ENCODE measurements at regions not wholly inside any gene's neighbourhood (a gene's known extent, or its start where the extent isn't known, plus 50 kb on each side); places are given as distances from the start of the nearest gene placed in this dataset.

DNA sequence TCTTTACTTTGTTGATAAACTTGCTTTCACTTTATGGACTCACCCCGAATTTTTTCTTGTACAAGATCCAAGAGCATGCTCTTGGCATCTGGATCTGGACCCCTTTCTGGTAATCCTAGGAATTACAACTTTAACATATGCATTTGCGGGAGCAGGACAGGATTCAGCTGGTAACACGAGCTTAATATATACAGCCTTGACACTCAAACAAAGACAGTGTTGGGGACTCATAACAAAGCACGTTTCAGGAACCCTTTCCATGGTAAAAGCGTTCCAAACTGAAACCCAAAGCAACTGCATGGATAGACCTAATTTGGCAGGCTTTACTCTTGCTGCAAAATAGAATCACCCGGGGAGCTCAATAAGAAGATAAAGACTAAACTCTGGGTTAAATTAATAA lies 349.7 kb upstream of the AMELY start:
- no peak for DNase-seq (ENCODE audit: low read depth in 2 of 2)

- DNase-seq (ENCODE audit: low read depth in 2 of 2) = no peak
Observed at GRCh38 chrY:7240101-7240500, 328.5 kb upstream of the AMELY start.

DNA sequence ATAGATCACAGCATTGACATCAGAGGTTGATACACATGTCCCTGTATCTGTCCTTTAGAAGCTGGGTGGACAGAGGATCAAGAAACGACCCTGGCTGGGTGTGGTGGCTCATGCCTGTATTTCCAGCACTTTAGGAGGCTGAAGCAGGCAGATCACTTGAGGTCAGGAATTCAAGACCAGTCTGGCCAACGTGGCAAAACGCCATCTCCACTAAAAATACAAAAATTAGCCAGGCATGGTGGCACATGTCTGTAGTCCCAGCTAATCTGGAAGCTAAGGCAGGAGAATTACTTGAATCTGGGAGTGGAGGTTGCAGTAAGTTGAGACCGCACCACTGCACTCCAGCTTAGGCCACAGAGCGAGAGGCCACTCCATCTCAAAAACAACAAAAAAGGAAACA lies 300.4 kb upstream of the AMELY start:
- DNase-seq (ENCODE audit: low read depth in 2 of 2) = no peak

DNA sequence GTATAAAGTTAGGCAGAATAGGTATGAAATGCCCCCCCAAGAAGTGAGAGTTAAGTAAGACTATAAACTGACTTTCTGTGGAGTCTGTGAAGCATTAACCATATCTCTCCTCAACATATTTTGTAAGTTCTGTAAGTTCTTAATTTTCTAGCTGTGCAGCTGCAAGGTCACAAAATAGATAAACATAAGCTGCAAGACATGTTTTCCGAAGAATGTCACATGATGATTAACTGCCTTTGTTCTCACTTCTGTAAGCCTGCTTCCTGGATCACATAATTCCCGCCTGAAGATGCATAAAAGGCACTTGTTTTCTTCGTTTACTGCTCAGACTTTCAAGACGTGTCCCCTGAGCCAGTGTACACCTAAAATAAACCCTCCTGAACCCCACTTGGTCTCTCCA lies 292.9 kb upstream of the AMELY start:
- peak in 1 of 2 donors; percentile 0 for DNase-seq (ENCODE audit: low read depth in 2 of 2)

DNA sequence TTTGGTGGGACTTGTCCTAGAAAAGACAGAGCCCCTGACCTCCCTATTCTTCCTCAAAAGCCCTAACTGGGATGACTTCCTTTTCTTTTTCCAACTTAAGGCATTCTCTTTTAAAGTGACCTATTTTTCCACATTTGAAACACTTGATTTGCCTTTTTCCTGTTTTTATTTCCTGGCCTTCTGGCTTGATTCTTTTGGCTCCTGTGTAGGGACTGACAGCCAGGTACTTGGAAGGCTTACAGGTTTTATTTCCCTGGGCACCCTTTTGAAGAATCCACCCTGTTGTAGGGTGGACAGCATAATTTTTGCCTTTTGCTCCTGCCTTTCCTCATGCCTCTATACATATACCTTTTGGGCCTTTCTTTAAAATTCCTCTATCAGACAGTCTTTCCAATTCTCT lies 271.0 kb upstream of the AMELY start:
- DNase-seq (ENCODE audit: low read depth in 2 of 2) = no peak

DNA sequence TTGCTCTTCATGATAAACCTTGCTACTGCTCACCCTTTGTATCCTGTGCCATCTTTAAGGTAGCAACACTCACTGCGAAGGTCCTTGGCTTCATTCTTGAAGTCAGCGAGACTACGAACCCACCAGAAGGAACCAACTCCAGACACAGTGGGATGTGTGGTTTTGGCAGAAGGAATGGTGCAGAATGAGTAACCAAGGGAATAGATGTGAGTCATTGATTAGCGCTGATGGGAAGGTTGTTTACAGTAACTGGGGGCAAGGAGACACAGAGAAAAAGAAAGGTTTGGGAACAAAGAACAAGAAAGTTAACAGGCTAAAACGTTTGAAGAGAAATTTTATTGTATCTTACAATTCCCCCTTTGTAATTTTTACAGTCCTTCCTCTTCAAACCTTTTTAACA lies 266.1 kb upstream of the AMELY start:
- DNase-seq (ENCODE audit: low read depth in 2 of 2) = no peak

DNA sequence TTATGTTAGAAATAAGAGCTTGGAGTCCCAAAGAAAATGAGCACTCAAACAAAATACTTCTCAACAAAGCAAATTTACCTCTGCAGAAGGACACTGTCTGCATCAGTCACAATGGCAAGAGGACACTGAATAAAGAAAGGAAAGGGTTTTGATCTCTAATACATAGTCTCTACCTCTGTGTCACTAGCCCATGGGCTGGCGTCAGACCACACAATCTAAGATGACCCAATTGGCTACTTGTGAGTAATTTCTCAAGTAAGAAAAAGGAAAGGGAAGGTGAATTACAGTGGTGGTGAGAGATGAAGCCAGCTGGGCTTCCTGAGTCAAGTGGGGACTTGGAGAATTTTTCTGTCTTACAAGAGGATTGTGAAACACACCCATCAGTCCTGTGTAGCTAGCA lies 257.9 kb upstream of the AMELY start:
- no peak for DNase-seq (ENCODE audit: low read depth in 2 of 2)

- DNase-seq (ENCODE audit: low read depth in 2 of 2) = no peak
Observed at GRCh38 chrY:7141477-7141876, 229.9 kb upstream of the AMELY start.
